HG03521 (cell line): ENCODE measurements at regions not wholly inside any gene's neighbourhood (a gene's known extent, or its start where the extent isn't known, plus 50 kb on each side); places are given as distances from the start of the nearest gene placed in this dataset.

ENCODE experiments used
- ATAC-seq: cut with Tn5 transposase; IDR thresholded peaks from one replicate; pipeline ENCODE4 v1.9.1; 2021; ENCODE audit warnings: mild to moderate bottlenecking, moderate library complexity; ENCODE audit not compliant: unreplicated experiment

GRCh38 chr2:205937211-205937610 lies 148.8 kb downstream of the INO80D start:
- no peak for ATAC-seq

GRCh38 chr2:205936446-205936845 lies 149.5 kb downstream of the INO80D start:
- no peak for ATAC-seq

GRCh38 chr2:205934443-205934842 lies 151.5 kb downstream of the INO80D start:
- ATAC-seq = no peak

- ATAC-seq = no peak
These were observed 153.1 kb downstream of the INO80D start for GRCh38 chr2:205932861-205933260.

- ATAC-seq = no peak
These were observed 154.6 kb downstream of the INO80D start for GRCh38 chr2:205931388-205931787.

- no peak for ATAC-seq
These were observed 155.8 kb downstream of the INO80D start for GRCh38 chr2:205930209-205930608.

- no peak for ATAC-seq
These were observed 156.6 kb downstream of the INO80D start for GRCh38 chr2:205929246-205929942.

GRCh38 chr2:205925373-205926337 lies 160.3 kb downstream of the INO80D start:
- ATAC-seq = peak; percentile 90

- ATAC-seq = no peak
These were observed 161.3 kb downstream of the INO80D start for GRCh38 chr2:205924676-205925075.

GRCh38 chr2:205915130-205915524 lies 170.8 kb downstream of the INO80D start:
- no peak for ATAC-seq

GRCh38 chr2:205914213-205915129 lies 171.5 kb downstream of the INO80D start:
- ATAC-seq = no peak

- ATAC-seq = no peak
These were observed 172.3 kb downstream of the INO80D start for GRCh38 chr2:205913668-205914067.

- no peak for ATAC-seq
These were observed 174.7 kb downstream of the INO80D start for GRCh38 chr2:205911306-205911705.

GRCh38 chr2:205909184-205909572 lies 176.8 kb downstream of the INO80D start:
- no peak for ATAC-seq

- ATAC-seq = no peak
These were observed 177.5 kb downstream of the INO80D start for GRCh38 chr2:205908212-205909183.

- no peak for ATAC-seq
These were observed 179.6 kb downstream of the INO80D start for GRCh38 chr2:205906419-205906818.

GRCh38 chr2:205905576-205905975 lies 180.4 kb downstream of the INO80D start:
- ATAC-seq = no peak

- no peak for ATAC-seq
These were observed 181.1 kb downstream of the INO80D start for GRCh38 chr2:205904873-205905272.

- peak; percentile 92 for ATAC-seq
These were observed 182.3 kb downstream of the INO80D start for GRCh38 chr2:205903549-205904129.

- ATAC-seq = no peak
These were observed 183.1 kb downstream of the INO80D start for GRCh38 chr2:205902900-205903237.
